GM18907 (cell line): ENCODE measurements at regions not wholly inside any gene's neighbourhood (a gene's known extent, or its start where the extent isn't known, plus 50 kb on each side); places are given as distances from the start of the nearest gene placed in this dataset.

ENCODE experiments used
- ATAC-seq: cut with Tn5 transposase; IDR thresholded peaks from one replicate; pipeline ENCODE4 v1.9.1; 2021; ENCODE audit warnings: mild to moderate bottlenecking, moderate library complexity; ENCODE audit not compliant: unreplicated experiment

GRCh38 chrX:14194711-14195110 is 165.0 kb upstream of the GEMIN8 start:
- no peak for ATAC-seq

GRCh38 chrX:14193547-14193946 is 163.9 kb upstream of the GEMIN8 start:
- ATAC-seq, result no peak

DNA sequence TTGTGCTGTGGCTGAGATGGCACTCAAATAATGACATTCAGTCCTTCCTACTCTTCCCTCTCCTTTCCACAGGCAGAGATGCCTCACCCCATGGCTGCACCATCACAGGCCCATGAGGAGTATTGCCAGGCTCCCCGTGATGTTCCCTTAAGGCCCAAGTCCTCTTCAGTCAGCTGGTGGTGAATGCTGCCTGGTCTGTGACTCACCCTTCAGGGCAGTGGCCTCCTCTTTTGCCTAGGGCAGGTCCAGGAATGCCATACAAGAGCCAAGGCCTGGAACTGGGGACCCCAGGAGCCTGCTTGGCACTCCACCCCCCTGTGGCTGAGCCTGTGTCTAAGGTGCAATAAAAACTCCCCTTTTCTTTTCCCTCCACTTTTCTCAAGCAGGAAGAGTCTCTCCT is 144.2 kb upstream of the GEMIN8 start:
- ATAC-seq, result no peak

DNA sequence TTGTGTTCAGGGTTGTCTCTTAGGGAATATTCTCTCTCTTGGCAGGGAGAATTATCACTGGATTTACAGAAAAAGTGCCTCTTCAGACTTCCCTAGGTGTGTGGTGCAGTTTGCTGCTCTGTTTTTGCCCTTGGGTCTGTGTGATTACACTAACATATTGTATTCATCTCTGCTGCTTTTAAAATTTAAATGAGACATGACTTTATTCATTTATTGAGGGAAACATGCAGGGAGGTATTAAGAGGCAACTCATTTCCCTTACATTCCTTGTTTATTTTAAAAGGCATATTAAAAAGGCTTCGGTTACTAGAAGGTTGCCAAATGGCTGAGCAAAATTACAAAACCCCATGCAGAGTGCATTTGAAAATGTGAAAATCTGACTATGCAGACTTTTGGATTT is 135.1 kb upstream of the GEMIN8 start:
- ATAC-seq, result no peak

DNA sequence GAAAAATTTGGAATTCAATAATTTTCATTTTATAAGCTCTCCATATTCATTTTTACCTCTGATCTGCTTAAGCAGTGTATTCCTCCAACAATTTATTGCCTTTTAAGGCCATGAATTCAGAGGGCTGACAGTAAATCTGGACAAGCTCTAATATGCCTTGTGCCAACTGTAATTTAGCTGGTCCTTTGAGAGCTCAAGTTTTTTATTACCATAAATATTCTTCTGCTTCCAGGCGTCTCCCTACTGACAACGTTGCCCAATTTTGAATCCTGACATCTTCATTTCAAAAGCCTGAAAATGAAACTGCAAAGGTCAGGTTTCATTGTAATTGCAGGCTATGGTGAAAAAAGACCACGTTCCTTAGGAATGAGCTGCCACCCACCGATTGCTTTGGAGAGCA is 95.8 kb upstream of the GEMIN8 start:
- ATAC-seq, result no peak

DNA sequence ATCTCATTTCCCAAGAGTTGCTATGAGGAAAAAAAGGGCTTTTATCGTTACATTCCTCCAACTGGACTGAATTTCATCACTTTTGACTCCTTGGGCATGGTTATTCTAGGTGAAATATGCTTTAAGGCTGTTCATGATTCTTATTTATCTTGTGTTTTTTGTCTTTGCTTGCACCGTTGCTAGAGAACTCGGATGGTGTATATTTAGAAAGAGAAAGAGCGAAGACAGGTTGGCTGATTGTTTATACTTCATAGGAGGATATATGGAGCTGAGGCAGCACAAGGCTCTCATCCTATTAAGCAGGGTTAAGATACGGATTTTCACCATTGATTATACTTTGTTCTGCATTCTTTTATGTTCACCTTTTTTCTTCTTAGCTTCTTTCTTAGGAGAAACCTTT is 94.9 kb upstream of the GEMIN8 start:
- no peak for ATAC-seq

DNA sequence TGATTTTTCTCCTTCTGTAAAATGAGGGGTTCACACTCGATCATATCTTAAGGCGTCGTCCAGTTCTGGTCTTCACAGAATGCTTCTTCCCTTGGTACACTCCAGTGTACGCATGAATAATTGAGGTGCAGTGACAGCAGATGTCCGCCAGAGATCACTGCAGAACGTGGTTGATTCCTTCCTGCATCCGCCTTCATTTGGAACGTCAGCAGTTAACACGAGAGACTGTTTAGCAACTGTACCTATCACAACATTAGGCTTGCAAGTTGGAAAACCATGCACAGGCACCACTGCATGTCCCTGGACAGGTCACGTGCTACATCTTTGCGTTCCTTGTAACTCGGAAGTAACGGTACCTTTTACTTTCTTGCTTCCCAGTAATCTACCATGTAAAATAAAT is 66.0 kb upstream of the GEMIN8 start:
- peak; percentile 90 for ATAC-seq

DNA sequence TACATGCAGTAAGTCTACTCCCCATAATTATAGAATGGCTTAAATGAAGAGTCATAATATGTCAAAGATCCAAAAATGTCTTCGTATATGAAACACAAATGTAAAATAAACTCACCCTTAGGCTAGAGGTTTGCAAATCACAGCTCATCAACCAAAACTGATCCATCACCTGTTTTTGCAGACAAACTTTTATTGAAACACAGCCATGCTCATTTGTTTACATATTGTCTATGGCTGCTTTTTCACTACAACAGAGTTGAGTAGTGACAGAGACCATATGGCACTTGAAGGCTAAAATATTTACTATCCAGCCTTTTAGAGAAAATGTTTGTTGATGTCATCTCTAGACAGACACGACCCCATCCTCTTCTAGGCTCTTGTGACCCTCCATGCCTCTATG is 64.5 kb upstream of the GEMIN8 start:
- no peak for ATAC-seq

DNA sequence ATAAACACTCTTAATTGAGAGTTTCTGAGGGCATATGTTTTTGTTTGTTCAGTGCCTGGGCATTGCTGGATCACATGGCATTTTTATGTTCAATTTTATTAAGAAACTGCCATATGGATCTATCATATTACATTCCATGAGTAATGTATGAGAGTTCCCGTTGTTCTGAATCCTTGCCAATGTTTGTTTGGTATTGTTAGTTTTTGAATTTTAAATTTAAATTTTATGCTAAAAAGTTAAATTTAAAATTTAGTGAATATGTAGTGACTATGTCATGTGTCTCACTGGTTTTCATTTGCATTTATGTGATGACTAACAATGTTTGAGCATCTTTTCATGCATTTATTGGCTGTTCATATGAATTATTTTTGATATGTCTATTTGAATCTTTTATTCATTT is 54.8 kb upstream of the GEMIN8 start:
- no peak for ATAC-seq

GRCh38 chrX:14083783-14084182 is 54.1 kb upstream of the GEMIN8 start:
- ATAC-seq, result no peak

DNA sequence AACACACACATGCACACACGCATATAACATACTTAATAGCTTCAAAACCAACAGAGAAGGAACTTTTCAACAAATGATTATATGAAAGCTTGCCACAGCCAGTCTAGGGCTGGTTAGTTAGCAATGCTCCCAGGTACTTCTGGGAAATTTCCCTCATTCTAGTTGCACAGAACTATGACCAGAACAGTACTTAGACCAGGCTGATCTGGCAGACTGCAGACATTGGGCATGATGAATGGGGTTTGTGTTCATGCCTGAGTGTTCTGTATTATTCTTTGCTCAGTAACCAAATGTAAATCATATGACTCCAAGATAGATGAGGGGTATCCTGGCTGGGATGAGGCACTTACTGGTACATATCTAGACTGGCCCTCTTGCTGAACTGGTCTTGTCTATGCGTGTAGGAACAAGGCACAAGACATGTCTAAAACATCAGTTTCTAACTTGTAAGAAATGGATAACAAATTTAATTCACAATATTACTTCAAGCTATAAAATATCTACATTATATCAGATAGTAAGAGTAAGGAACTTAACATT is 50.3 kb upstream of the GEMIN8 start:
- no peak for ATAC-seq
